Erythroblast (primary cell): ENCODE measurements at regions not wholly inside any gene's neighbourhood (a gene's known extent, or its start where the extent isn't known, plus 50 kb on each side); places are given as distances from the start of the nearest gene placed in this dataset.

Experiments
- GATA1 ChIP-seq: IDR thresholded peaks from 2 replicates; pipeline ENCODE4 v1.6.1; 2011; ENCODE audit warnings: low read depth, mild to moderate bottlenecking, control low read depth, low read length, moderate library complexity
- POLR2A ChIP-seq: IDR thresholded peaks from 2 replicates; pipeline ENCODE4 v1.6.1; 2011; ENCODE audit warnings: mild to moderate bottlenecking, low read length

GRCh38 chr7:3119963-3120362, 76.3 kb upstream of the CARD11 start:
- TF ChIP-seq POLR2A: no peak
- TF ChIP-seq GATA1: no peak
